ENCODE measurements at regions not wholly inside any gene's neighbourhood (a gene's known extent, or its start where the extent isn't known, plus 50 kb on each side); places are given as distances from the start of the nearest gene placed in this dataset.

GRCh38 chr11:11789735-11790369 is 51.9 kb upstream of the USP47 start:
- no peak for DNase-seq (ENCODE audit: low read depth in 3 of 3, low spot score in 1 of 3)

- no peak for DNase-seq (ENCODE audit: low read depth in 3 of 3, low spot score in 1 of 3)
These were observed 53.6 kb upstream of the USP47 start for GRCh38 chr11:11788063-11788710.

- DNase-seq (ENCODE audit: low read depth in 3 of 3, low spot score in 1 of 3), result peak; percentile 30 to 47 (median 33)
These were observed 54.3 kb upstream of the USP47 start for GRCh38 chr11:11787305-11788062.

- DNase-seq (ENCODE audit: low read depth in 3 of 3, low spot score in 1 of 3), result no peak
These were observed 55.0 kb upstream of the USP47 start for GRCh38 chr11:11786771-11787170.

GRCh38 chr11:11786234-11786633 is 55.5 kb upstream of the USP47 start:
- DNase-seq (ENCODE audit: low read depth in 3 of 3, low spot score in 1 of 3), result no peak

- DNase-seq (ENCODE audit: low read depth in 3 of 3, low spot score in 1 of 3), result no peak
These were observed 59.2 kb upstream of the USP47 start for GRCh38 chr11:11782532-11783110.

GRCh38 chr11:11780858-11781257 is 60.9 kb upstream of the USP47 start:
- no peak for DNase-seq (ENCODE audit: low read depth in 3 of 3, low spot score in 1 of 3)

GRCh38 chr11:11779975-11780374 is 61.8 kb upstream of the USP47 start:
- no peak for DNase-seq (ENCODE audit: low read depth in 3 of 3, low spot score in 1 of 3)

GRCh38 chr11:11777897-11778296 is 63.9 kb upstream of the USP47 start:
- no peak for DNase-seq (ENCODE audit: low read depth in 3 of 3, low spot score in 1 of 3)

GRCh38 chr11:11776714-11777113 is 65.1 kb upstream of the USP47 start:
- DNase-seq (ENCODE audit: low read depth in 3 of 3, low spot score in 1 of 3), result no peak

- DNase-seq (ENCODE audit: low read depth in 3 of 3, low spot score in 1 of 3), result no peak
These were observed 66.8 kb upstream of the USP47 start for GRCh38 chr11:11774928-11775327.

GRCh38 chr11:11772865-11773515 is 68.8 kb upstream of the USP47 start:
- no peak for DNase-seq (ENCODE audit: low read depth in 3 of 3, low spot score in 1 of 3)

- no peak for DNase-seq (ENCODE audit: low read depth in 3 of 3, low spot score in 1 of 3)
These were observed 70.8 kb upstream of the USP47 start for GRCh38 chr11:11770921-11771486.

GRCh38 chr11:11770296-11770695 is 71.5 kb upstream of the USP47 start:
- DNase-seq (ENCODE audit: low read depth in 3 of 3, low spot score in 1 of 3), result no peak

GRCh38 chr11:11769782-11770181 is 72.0 kb upstream of the USP47 start:
- no peak for DNase-seq (ENCODE audit: low read depth in 3 of 3, low spot score in 1 of 3)

GRCh38 chr11:11769362-11769761 is 72.4 kb upstream of the USP47 start:
- no peak for DNase-seq (ENCODE audit: low read depth in 3 of 3, low spot score in 1 of 3)

- no peak for DNase-seq (ENCODE audit: low read depth in 3 of 3, low spot score in 1 of 3)
These were observed 77.4 kb upstream of the USP47 start for GRCh38 chr11:11764423-11764803.

- no peak for DNase-seq (ENCODE audit: low read depth in 3 of 3, low spot score in 1 of 3)
These were observed 77.9 kb upstream of the USP47 start for GRCh38 chr11:11763796-11764422.

- DNase-seq (ENCODE audit: low read depth in 3 of 3, low spot score in 1 of 3), result no peak
These were observed 80.9 kb upstream of the USP47 start for GRCh38 chr11:11760838-11761237.

GRCh38 chr11:11758603-11759196 is 83.1 kb upstream of the USP47 start:
- no peak for DNase-seq (ENCODE audit: low read depth in 3 of 3, low spot score in 1 of 3)
